ENCODE measurements at regions not wholly inside any gene's neighbourhood (a gene's known extent, or its start where the extent isn't known, plus 50 kb on each side); places are given as distances from the start of the nearest gene placed in this dataset.

DNA sequence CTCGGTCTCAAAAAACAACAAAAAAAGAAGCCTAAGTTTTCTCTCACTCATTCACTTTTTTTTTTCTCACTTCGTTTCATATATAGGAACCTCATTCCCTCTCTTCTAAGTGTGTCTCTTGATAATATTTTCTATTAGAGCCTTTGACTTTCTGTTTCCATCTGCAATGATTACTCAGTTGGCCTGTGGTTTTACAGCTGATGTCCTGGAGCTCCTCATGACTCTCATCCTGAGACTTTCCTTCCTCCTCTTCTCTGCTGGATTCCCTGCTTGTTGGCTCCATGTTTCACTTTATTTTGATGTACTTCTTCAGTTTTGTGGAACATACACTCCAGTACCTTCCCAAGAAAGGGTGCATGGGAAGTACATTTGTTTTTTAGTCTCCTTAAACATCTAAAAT lies 154.2 kb upstream of the GATA6 start:
- TF ChIP-seq POLR2AphosphoS5 (IDR thresholded peaks at IDR 0.05; ENCODE audit: low read depth, low read length) = no peak
- TF ChIP-seq TAF1 (IDR thresholded peaks at IDR 0.05; ENCODE audit: low read depth, low read length) = no peak
- TF ChIP-seq SPI1 (IDR thresholded peaks at IDR 0.05; ENCODE audit: low read depth, low read length) = no peak
- no peak for TF ChIP-seq POLR2A (IDR thresholded peaks at IDR 0.05; ENCODE audit: low read depth, low read length)
- FAIRE-seq (no peak), DNase-seq (ENCODE audit: insufficient read length, low spot score) (no peak)

DNA sequence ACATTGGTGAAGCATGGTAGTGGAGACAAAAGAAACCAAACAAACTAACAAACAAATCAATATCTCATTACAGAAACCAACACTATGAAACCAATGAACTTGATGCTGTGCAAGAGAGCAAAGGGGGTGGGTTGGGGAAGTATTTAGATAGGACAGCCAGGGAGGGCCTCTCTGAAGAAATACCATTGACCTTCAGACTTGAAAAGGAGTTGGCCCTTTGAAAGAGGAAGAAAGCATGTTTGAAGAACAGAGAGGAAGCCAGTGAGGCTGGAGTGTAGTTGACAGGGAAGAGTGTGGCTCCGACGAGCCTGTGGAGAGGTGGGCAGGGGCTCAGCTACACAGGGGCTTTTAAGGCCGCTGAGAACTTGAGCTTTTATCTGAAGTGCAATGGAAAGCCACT lies 151.0 kb upstream of the GATA6 start:
- FAIRE-seq (no peak), DNase-seq (ENCODE audit: insufficient read length, low spot score) (no peak)
- TF ChIP-seq POLR2AphosphoS5 (IDR thresholded peaks at IDR 0.05; ENCODE audit: low read depth, low read length) = no peak
- no peak for TF ChIP-seq POU2F2 (IDR thresholded peaks at IDR 0.05; ENCODE audit: low read depth, low read length)
- no peak for TF ChIP-seq SPI1 (IDR thresholded peaks at IDR 0.05; ENCODE audit: low read depth, low read length)
- no peak for TF ChIP-seq POLR2A (IDR thresholded peaks at IDR 0.05; ENCODE audit: low read depth, low read length)
- no peak for TF ChIP-seq TAF1 (IDR thresholded peaks at IDR 0.05; ENCODE audit: low read depth, low read length)
- TF ChIP-seq PAX5 (IDR thresholded peaks at IDR 0.05; ENCODE audit: insufficient read depth, low read length, severe bottlenecking) = no peak

DNA sequence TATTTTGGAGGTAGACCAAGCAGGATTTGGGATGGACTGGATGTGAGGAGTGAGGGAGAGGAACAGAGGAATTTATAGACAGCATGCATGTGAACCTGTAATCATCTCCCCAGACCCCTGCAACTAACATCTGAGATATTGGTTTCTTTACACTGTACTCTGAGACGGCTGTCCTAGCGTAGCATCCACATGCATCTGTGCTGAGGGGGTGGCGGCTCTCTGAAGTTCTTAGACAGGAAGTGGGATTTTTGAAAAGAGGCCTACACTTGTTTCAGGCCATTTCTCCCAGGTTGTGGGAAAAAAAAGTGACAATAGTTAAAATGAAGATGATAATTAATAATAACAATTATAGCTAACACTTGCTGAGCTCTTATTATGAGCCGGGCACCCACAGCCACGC lies 150.2 kb upstream of the GATA6 start:
- no peak for FAIRE-seq
- TF ChIP-seq TAF1 (IDR thresholded peaks at IDR 0.05; ENCODE audit: low read depth, low read length) (no peak), POU2F2 (IDR thresholded peaks at IDR 0.05; ENCODE audit: low read depth, low read length) (no peak), POLR2AphosphoS5 (IDR thresholded peaks at IDR 0.05; ENCODE audit: low read depth, low read length) (no peak)
- DNase-seq (ENCODE audit: insufficient read length, low spot score) = no peak

DNA sequence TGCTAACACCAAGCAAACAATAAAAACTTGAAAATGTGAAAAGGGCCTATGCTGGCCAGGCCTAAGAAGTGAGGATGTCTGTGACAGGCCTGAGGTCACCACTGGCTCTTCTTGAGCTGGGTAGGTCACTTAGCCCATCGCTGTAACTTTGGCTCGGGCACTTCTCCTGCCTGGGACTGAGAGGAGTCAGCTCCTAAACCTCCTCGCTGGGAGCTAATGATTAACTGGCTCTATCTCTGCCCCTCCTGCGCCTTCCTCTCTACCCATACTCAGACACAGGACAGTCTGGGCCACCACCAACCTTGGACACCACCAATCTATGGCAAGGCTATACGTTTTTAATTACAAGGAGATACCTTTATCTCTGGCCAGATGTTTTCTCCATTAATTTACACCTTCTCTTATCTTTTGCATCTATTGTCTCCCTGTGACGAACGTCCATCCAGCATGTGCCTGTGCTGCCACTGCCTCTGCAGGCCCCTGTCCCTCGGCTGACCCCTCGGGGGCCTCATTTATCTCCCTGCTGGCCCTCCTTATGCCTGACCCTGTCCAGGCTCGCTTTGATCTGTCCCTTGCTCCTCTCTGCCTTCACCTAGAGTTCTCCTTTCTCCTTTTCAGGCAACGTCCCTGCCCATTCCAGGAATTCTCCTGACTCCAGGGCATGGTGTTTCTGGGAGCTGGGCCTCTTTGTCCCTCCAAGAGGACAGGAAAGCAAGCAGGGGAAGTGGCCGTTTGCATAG lies 149.1 kb upstream of the GATA6 start:
- no peak for FAIRE-seq
- DNase-seq (ENCODE audit: insufficient read length, low spot score) = no peak
- TF ChIP-seq POLR2A (IDR thresholded peaks at IDR 0.05; ENCODE audit: low read depth, low read length) = no peak
- TF ChIP-seq TAF1 (IDR thresholded peaks at IDR 0.05; ENCODE audit: low read depth, low read length) = no peak
- TF ChIP-seq PAX5 (IDR thresholded peaks at IDR 0.05; ENCODE audit: insufficient read depth, low read length, severe bottlenecking) = no peak
- TF ChIP-seq POLR2AphosphoS5 (IDR thresholded peaks at IDR 0.05; ENCODE audit: low read depth, low read length) = no peak
- no peak for TF ChIP-seq POU2F2 (IDR thresholded peaks at IDR 0.05; ENCODE audit: low read depth, low read length)
- no peak for TF ChIP-seq SPI1 (IDR thresholded peaks at IDR 0.05; ENCODE audit: low read depth, low read length)

DNA sequence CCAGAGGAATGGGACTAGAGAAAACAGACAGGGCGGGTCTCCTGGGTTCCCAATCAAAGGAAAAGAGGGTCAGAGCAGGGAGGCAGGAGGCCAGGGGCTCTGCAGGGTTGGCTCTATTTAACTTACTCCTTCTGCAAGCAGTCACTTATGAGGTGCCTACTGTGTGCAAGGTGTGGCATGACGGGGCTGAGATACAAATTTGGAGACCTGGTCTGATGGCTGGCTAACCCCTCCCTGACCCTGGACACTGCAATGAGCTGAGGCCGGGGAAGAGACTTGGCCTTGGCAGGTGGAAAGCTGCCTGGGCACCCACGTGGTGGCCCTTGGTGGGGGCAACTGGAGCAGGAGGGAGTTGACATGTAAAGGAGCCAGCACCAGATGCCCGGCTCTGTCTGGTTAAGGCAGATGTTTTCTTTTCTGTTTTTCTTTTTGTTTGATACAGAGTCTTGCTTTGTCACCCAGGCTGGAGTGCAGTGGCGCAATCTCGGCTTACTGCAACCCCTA lies 148.5 kb upstream of the GATA6 start:
- TF ChIP-seq POLR2AphosphoS5 (IDR thresholded peaks at IDR 0.05; ENCODE audit: low read depth, low read length) (no peak), TAF1 (IDR thresholded peaks at IDR 0.05; ENCODE audit: low read depth, low read length) (no peak), SPI1 (IDR thresholded peaks at IDR 0.05; ENCODE audit: low read depth, low read length) (no peak), POU2F2 (IDR thresholded peaks at IDR 0.05; ENCODE audit: low read depth, low read length) (no peak), PAX5 (IDR thresholded peaks at IDR 0.05; ENCODE audit: insufficient read depth, low read length, severe bottlenecking) (no peak), POLR2A (IDR thresholded peaks at IDR 0.05; ENCODE audit: low read depth, low read length) (no peak)
- DNase-seq (ENCODE audit: insufficient read length, low spot score) (no peak), FAIRE-seq (no peak)

DNA sequence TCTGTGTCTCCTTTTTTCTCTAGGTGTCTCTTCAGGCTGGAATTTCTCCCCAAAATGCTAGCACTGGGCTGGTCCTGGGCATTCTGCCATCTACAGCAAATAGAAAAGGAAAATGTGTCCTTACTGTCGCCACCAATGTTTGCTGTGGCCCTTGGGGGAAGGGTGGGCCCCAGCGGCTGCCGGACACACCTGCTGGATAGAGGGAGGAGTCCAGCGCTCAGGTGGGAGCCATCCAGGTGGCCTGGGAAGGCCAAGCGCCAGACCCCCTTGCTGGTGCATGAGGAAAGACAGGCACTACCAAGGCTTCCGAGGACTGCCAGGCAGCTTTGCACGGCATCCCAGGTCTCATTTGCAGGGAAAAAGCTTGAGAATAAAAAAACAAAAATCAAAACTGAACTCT lies 147.7 kb upstream of the GATA6 start:
- DNase-seq (ENCODE audit: insufficient read length, low spot score) (no peak), FAIRE-seq (no peak)
- no peak for TF ChIP-seq POU2F2 (IDR thresholded peaks at IDR 0.05; ENCODE audit: low read depth, low read length)
- no peak for TF ChIP-seq POLR2A (IDR thresholded peaks at IDR 0.05; ENCODE audit: low read depth, low read length)
- no peak for TF ChIP-seq TAF1 (IDR thresholded peaks at IDR 0.05; ENCODE audit: low read depth, low read length)
- TF ChIP-seq POLR2AphosphoS5 (IDR thresholded peaks at IDR 0.05; ENCODE audit: low read depth, low read length) = no peak
- TF ChIP-seq SPI1 (IDR thresholded peaks at IDR 0.05; ENCODE audit: low read depth, low read length) = no peak

DNA sequence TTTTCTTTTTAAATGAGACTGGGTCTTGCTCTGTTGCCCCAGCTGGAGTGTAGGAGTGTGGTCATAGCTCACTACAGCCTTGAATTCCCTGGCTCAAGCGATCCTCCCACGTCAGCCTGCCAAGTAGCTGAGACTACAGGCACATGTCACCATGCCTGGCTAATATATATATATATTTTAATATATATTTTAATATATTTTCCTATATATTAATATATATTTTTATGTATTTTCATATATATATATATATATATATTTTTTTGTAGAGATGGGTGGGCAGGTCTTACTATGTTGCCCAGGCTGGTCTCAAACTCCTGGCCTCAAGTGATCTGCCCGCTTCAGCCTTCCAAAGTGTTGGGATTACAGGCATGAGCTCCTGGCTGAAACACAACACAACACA lies 144.5 kb upstream of the GATA6 start:
- DNase-seq (ENCODE audit: insufficient read length, low spot score) (no peak), FAIRE-seq (no peak)
- TF ChIP-seq POLR2AphosphoS5 (IDR thresholded peaks at IDR 0.05; ENCODE audit: low read depth, low read length) = no peak
- no peak for TF ChIP-seq TAF1 (IDR thresholded peaks at IDR 0.05; ENCODE audit: low read depth, low read length)
- no peak for TF ChIP-seq POLR2A (IDR thresholded peaks at IDR 0.05; ENCODE audit: low read depth, low read length)
- no peak for TF ChIP-seq POU2F2 (IDR thresholded peaks at IDR 0.05; ENCODE audit: low read depth, low read length)
- TF ChIP-seq SPI1 (IDR thresholded peaks at IDR 0.05; ENCODE audit: low read depth, low read length) = no peak
- TF ChIP-seq PAX5 (IDR thresholded peaks at IDR 0.05; ENCODE audit: insufficient read depth, low read length, severe bottlenecking) = no peak

DNA sequence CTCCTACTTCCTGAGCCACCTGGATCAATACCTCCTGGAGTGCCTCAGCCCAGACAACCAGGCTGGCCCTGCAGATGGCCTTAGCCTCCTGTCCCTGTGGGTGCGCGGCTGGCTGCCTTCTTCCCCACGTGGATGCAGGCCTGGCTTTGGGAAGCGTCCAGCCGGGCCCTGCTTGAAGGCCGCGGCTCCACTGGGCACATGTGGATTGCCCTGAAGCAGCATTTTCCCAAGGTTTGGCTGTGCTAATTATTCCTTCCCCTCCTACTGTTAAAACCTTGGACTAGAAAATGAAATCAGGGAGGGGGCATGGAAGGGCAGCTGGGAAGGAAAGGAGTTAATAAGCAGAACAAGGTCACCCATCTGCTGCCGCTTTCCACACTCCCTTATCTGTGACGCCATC lies 143.0 kb upstream of the GATA6 start:
- DNase-seq (ENCODE audit: insufficient read length, low spot score) (no peak), FAIRE-seq (no peak)
- TF ChIP-seq POLR2AphosphoS5 (IDR thresholded peaks at IDR 0.05; ENCODE audit: low read depth, low read length) (no peak), PAX5 (IDR thresholded peaks at IDR 0.05; ENCODE audit: insufficient read depth, low read length, severe bottlenecking) (no peak), POLR2A (IDR thresholded peaks at IDR 0.05; ENCODE audit: low read depth, low read length) (no peak), POU2F2 (IDR thresholded peaks at IDR 0.05; ENCODE audit: low read depth, low read length) (no peak), SPI1 (IDR thresholded peaks at IDR 0.05; ENCODE audit: low read depth, low read length) (no peak), TAF1 (IDR thresholded peaks at IDR 0.05; ENCODE audit: low read depth, low read length) (no peak)

DNA sequence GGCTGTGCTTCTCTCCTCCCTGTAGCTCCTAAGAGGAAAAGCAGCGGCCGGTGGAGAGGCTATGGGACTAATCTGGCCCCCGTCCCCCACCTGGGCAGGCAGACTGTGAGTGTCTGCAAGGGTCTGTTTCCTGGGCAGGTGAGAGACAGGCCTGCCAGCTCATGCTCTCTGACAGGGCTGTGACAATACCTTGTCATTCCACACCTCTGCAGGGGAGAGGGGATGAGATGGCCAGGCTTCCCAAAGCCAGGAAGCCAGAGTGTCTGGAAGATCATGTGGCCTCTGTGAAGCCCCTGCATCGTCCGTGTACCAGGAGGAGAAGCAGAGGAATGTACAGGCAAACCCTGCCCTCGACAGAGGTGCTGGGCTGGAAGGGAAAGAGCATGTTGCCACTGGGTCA lies 142.5 kb upstream of the GATA6 start:
- DNase-seq (ENCODE audit: insufficient read length, low spot score) = no peak
- FAIRE-seq = no peak
- TF ChIP-seq TAF1 (IDR thresholded peaks at IDR 0.05; ENCODE audit: low read depth, low read length) (no peak), POU2F2 (IDR thresholded peaks at IDR 0.05; ENCODE audit: low read depth, low read length) (no peak), SPI1 (IDR thresholded peaks at IDR 0.05; ENCODE audit: low read depth, low read length) (no peak), POLR2A (IDR thresholded peaks at IDR 0.05; ENCODE audit: low read depth, low read length) (no peak), POLR2AphosphoS5 (IDR thresholded peaks at IDR 0.05; ENCODE audit: low read depth, low read length) (no peak), PAX5 (IDR thresholded peaks at IDR 0.05; ENCODE audit: insufficient read depth, low read length, severe bottlenecking) (no peak)

DNA sequence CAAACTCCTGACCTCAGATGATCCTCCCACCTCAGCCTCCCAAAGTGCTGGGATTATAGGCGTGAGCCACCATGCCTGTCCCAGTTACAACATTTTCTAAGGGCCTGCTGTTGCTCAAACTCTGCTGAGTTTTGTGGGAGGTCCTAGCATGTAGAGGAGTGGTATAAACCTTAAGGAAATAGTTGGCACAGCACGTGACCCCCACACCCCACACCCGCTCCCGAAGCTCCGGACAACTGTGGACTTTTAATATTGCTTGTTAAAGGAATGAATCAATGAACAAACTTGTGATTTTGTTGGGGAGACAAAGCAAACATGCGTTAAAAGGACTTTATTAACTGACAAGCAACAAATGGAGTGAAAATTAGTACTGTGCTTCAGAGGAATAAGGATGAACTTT lies 137.8 kb upstream of the GATA6 start:
- FAIRE-seq (no peak), DNase-seq (ENCODE audit: insufficient read length, low spot score) (no peak)
- TF ChIP-seq POLR2AphosphoS5 (IDR thresholded peaks at IDR 0.05; ENCODE audit: low read depth, low read length) (no peak), PAX5 (IDR thresholded peaks at IDR 0.05; ENCODE audit: insufficient read depth, low read length, severe bottlenecking) (no peak), POLR2A (IDR thresholded peaks at IDR 0.05; ENCODE audit: low read depth, low read length) (no peak)
